Gastroesophageal sphincter (tissue), 4 donors: ENCODE measurements at regions not wholly inside any gene's neighbourhood (a gene's known extent, or its start where the extent isn't known, plus 50 kb on each side); places are given as distances from the start of the nearest gene placed in this dataset.

Source experiments
- ATAC-seq: fragments of 150-250 bp; one replicate; pipeline ENCODE4 v1.9.1; 2016; ENCODE audit warnings: mild to moderate bottlenecking, moderate library complexity
- H3K27ac ChIP-seq, 4 donors: fragments of 200-600 bp; sonication (generic) in 3 of 4; 1 replicate in 3 of 4; 2 replicates in 1 of 4; pipeline ENCODE4 v1.5.1; 2016 to 2019
- H3K27me3 ChIP-seq: fragments of 200-600 bp; sonication (generic); one replicate; pipeline ENCODE4 v1.5.1; 2019
- H3K36me3 ChIP-seq, 2 donors: fragments of 200-600 bp; sonication (generic); one replicate each; pipeline ENCODE4 v1.5.1; 2019; ENCODE audit warnings: control low read depth in 1 of 2
- H3K4me1 ChIP-seq, 3 donors: fragments of 200-600 bp; sonication (generic); 1 replicate in 2 of 3; 2 replicates in 1 of 3; pipeline ENCODE4 v1.5.1; 2016 to 2019; ENCODE audit warnings: control low read depth in 2 of 3
- H3K4me3 ChIP-seq, 2 donors: fragments of 200-600 bp; sonication (generic); one replicate each; pipeline ENCODE4 v1.5.1; 2019; ENCODE audit warnings: mild to moderate bottlenecking in 1 of 2, moderate library complexity in 1 of 2
- H3K9me3 ChIP-seq, 3 donors: fragments of 200-600 bp; sonication (generic); one replicate each; pipeline ENCODE4 v1.5.1; 2017 to 2019; ENCODE audit warnings: control low read depth in 2 of 3
- CTCF ChIP-seq, 4 experiments: fragments of 200-600 bp in 2 of 4; fragments of 450-650 bp in 2 of 4; sonication (generic) in 1 of 4; IDR thresholded peaks; one replicate each; pipeline ENCODE4 v1.5.1; 2017 to 2019; ENCODE audit warnings: antibody characterized with exemption in 4 of 4, mild to moderate bottlenecking in 2 of 4, moderate library complexity in 2 of 4
- EP300 ChIP-seq: sonication (generic); formaldehyde crosslinking; IDR thresholded peaks from one replicate; pipeline ENCODE4 v1.6.1; 2017; ENCODE audit warnings: antibody characterized with exemption, mild to moderate bottlenecking
- POLR2A ChIP-seq, 2 donors: fragments of 450-650 bp; IDR thresholded peaks; one replicate each; pipeline ENCODE4 v1.6.1; 2017; ENCODE audit warnings: antibody characterized with exemption in 2 of 2, mild to moderate bottlenecking in 2 of 2, moderate library complexity in 1 of 2
- POLR2AphosphoS5 ChIP-seq: sonication (generic); formaldehyde crosslinking; IDR thresholded peaks from one replicate; pipeline ENCODE4 v1.6.1; 2017; ENCODE audit warnings: antibody characterized with exemption
- WGBS, 2 donors: methylation state at CpG; one replicate each; pipeline ENCODE4 v1.1.5; 2018; ENCODE audit warnings: low coverage in 1 of 2; 5-methylcytosine and 5-hydroxymethylcytosine counted together

- H3K4me1 ChIP-seq, result no peaks in the 10 kb centered on the region
- peaks cover 25% of the 10 kb centered on the region for H3K27me3 ChIP-seq
- no peak for ATAC-seq
- TF ChIP-seq CTCF (IDR thresholded peaks at IDR 0.05) (no peak), EP300 (no peak), POLR2A (IDR thresholded peaks at IDR 0.05) (no peak), POLR2AphosphoS5 (no peak)
- no peak overlapping the region for H3K27ac ChIP-seq
- 86 to 87% methylated on average over 7 to 13 of the region's 13 CpGs for WGBS, 2 donors
- H3K9me3 ChIP-seq, result no peaks in the 10 kb centered on the region
- no peak overlapping the region for H3K4me3 ChIP-seq
- no peaks in the 10 kb centered on the region for H3K36me3 ChIP-seq
These were observed 272.0 kb upstream of the DIO3 start for GRCh38 chr14:101289230-101289690.

GRCh38 chr14:101289911-101290310, 271.4 kb upstream of the DIO3 start:
- Histone ChIP-seq H3K27ac (no peak overlapping the region), H3K9me3 (no peaks in the 10 kb centered on the region), H3K27me3 (peaks cover 25% of the 10 kb centered on the region), H3K4me3 (no peak overlapping the region), H3K36me3 (no peaks in the 10 kb centered on the region), H3K4me1 (no peaks in the 10 kb centered on the region)
- TF ChIP-seq POLR2A (IDR thresholded peaks at IDR 0.05) (no peak), POLR2AphosphoS5 (no peak), CTCF (IDR thresholded peaks at IDR 0.05) (no peak), EP300 (no peak)
- WGBS, 2 donors, result 100% methylated on average over 3 of the region's 7 CpGs; no CpG with 5 or more reads in 1 of the 2 donors
- ATAC-seq, result no peak

- no peaks in the 10 kb centered on the region for H3K9me3 ChIP-seq
- H3K4me1 ChIP-seq, result no peaks in the 10 kb centered on the region
- no peak overlapping the region for H3K4me3 ChIP-seq
- 68% methylated on average over 6 of the region's 6 CpGs; no CpG with 5 or more reads in 1 of the 2 donors for WGBS, 2 donors
- ATAC-seq, result no peak
- H3K27ac ChIP-seq, result no peak overlapping the region
- no peaks in the 10 kb centered on the region for H3K36me3 ChIP-seq
- TF ChIP-seq CTCF (IDR thresholded peaks at IDR 0.05) (no peak), EP300 (no peak), POLR2AphosphoS5 (no peak), POLR2A (IDR thresholded peaks at IDR 0.05) (no peak)
- peaks cover 20% of the 10 kb centered on the region for H3K27me3 ChIP-seq
These were observed 270.7 kb upstream of the DIO3 start for GRCh38 chr14:101290611-101291010.

GRCh38 chr14:101291390-101291789, 269.9 kb upstream of the DIO3 start:
- Histone ChIP-seq H3K27ac (no peak overlapping the region), H3K9me3 (peaks cover 0 to under 1% (median 0%) of the 10 kb centered on the region in 3 donors), H3K4me3 (no peak overlapping the region), H3K36me3 (no peaks in the 10 kb centered on the region), H3K27me3 (peaks cover 13% of the 10 kb centered on the region), H3K4me1 (no peaks in the 10 kb centered on the region)
- no peak for ATAC-seq
- WGBS, 2 donors, result 43 to 58% methylated on average over 2 of the region's 3 CpGs
- TF ChIP-seq CTCF (IDR thresholded peaks at IDR 0.05) (no peak), POLR2AphosphoS5 (no peak), EP300 (no peak), POLR2A (IDR thresholded peaks at IDR 0.05) (no peak)

- Histone ChIP-seq H3K27me3 (peaks cover 13% of the 10 kb centered on the region), H3K27ac (no peak overlapping the region), H3K4me1 (no peaks in the 10 kb centered on the region), H3K36me3 (no peaks in the 10 kb centered on the region), H3K9me3 (peaks cover 0 to 11% (median 0%) of the 10 kb centered on the region in 3 donors), H3K4me3 (no peak overlapping the region)
- TF ChIP-seq EP300, result no peak
- TF ChIP-seq POLR2A (IDR thresholded peaks at IDR 0.05), result no peak
- TF ChIP-seq POLR2AphosphoS5, result no peak
- no peak for TF ChIP-seq CTCF (IDR thresholded peaks at IDR 0.05)
- WGBS, 2 donors, result 81 to 82% methylated on average over 5 of the region's 5 CpGs
- ATAC-seq, result no peak
These were observed 268.8 kb upstream of the DIO3 start for GRCh38 chr14:101292448-101292847.
